ENCODE measurements at regions not wholly inside any gene's neighbourhood (a gene's known extent, or its start where the extent isn't known, plus 50 kb on each side); places are given as distances from the start of the nearest gene placed in this dataset.

GRCh38 chr2:118319271-118319684 is 231.0 kb downstream of the INSIG2 start:
- no peak for TF ChIP-seq TAF1 (conservative IDR thresholded peaks at IDR 0.05)
- TF ChIP-seq GABPA (IDR thresholded peaks at IDR 0.05 in 1 of 2, conservative IDR thresholded peaks at IDR 0.05 in 1 of 2) = no peak
- no peak for TF ChIP-seq CTCF (IDR thresholded peaks at IDR 0.05; ENCODE audit: low read depth, low read length, missing input control)

Data from liver (tissue), 3 donors.